ENCODE measurements at regions not wholly inside any gene's neighbourhood (a gene's known extent, or its start where the extent isn't known, plus 50 kb on each side); places are given as distances from the start of the nearest gene placed in this dataset.

- no peak for TF ChIP-seq ZBTB43 (CRISPR knock-in tag; IDR thresholded peaks at IDR 0.05)
- TF ChIP-seq PHB2 (IDR thresholded peaks at IDR 0.05; ENCODE audit: low read depth): no peak
- TF ChIP-seq SETDB1 (IDR thresholded peaks at IDR 0.05; ENCODE audit: low read length): no peak
- TF ChIP-seq SRSF7 (optimal IDR thresholded peaks at IDR 0.05; ENCODE audit: low read depth, low read length): no peak
Observed at GRCh38 chr6:99790679-99791078, 184.0 kb downstream of the PRDM13 start.

All from K562 (cell line).